HepG2 (cell line): ENCODE measurements at regions not wholly inside any gene's neighbourhood (a gene's known extent, or its start where the extent isn't known, plus 50 kb on each side); places are given as distances from the start of the nearest gene placed in this dataset.
A peak's percentile ranks its signal among the peaks of the same experiment; 100 is the strongest.

Experiments used
- ATAC-seq: fragments of 200-7000 bp; cut with Tn5 transposase; 3 replicates; pipeline ENCODE4 v1.9.1; 2020; ENCODE audit warnings: mild to moderate bottlenecking, moderate library complexity
- BruUV-seq: library from RNA; stranded (reverse); fragments of 400-500 nt; replicated peaks from 2 replicates; lab custom pipeline; 2021; lab: Mats Ljungman, UMichigan
- CTCF ChIA-PET: fragments of 300-600 bp; formaldehyde crosslinking; extraction: SDS; loops from one replicate; lab custom pipeline; 2021; ENCODE audit warnings: low total read pairs, inconsistent platforms, low intra/inter-chr PET ratio; lab: Yijun Ruan, JAX
- POLR2A ChIA-PET: fragments of 350-600 bp; sonication (Branson Sonifier 250); formaldehyde crosslinking; loops from one replicate; lab custom pipeline; 2020; ENCODE audit warnings: antibody characterized with exemption, inconsistent platforms; lab: Yijun Ruan, JAX
- DNase-seq: peaks from one replicate; pipeline ENCODE4 v3.0.0-alpha.2; 2015; ENCODE audit warnings: low spot score
- FAIRE-seq: peaks from 3 replicates; lab custom pipeline; 2011; peaks lifted over from hg19 to GRCh38; lab: Jason Lieb, UNC
- H2AFZ ChIP-seq: one replicate; pipeline ENCODE4 v1.6.1; 2011; ENCODE audit warnings: low read length, inconsistent platforms
- H3K27ac ChIP-seq: fragments of 300-600 bp; 3 replicates; pipeline ENCODE4 v1.8.0; 2011; ENCODE audit warnings: mixed run types, mild to moderate bottlenecking, mixed read lengths, low read length, inconsistent platforms; ENCODE audit not compliant: insufficient read depth; ENCODE audit errors: extremely low read length
- H3K27me3 ChIP-seq, 2 experiments: fragments of 200-600 bp in 1 of 2; 2 replicates in 1 of 2; 3 replicates in 1 of 2; pipeline versions ENCODE4 v1.6.0 to v1.8.0; 2011; ENCODE audit warnings: low read length in 2 of 2, mild to moderate bottlenecking in 2 of 2, moderate library complexity in 2 of 2, inconsistent platforms in 1 of 2; ENCODE audit not compliant: insufficient read depth in 2 of 2, control insufficient read depth in 1 of 2
- H3K36me3 ChIP-seq, 2 experiments: fragments of 200-600 bp in 1 of 2; replicated peaks in 1 of 2; 2 replicates in 1 of 2; 3 replicates in 1 of 2; pipeline versions ENCODE4 v1.5.1 to v1.8.0; 2011; ENCODE audit warnings: low read length in 2 of 2, inconsistent platforms in 1 of 2; ENCODE audit not compliant: insufficient read depth in 2 of 2, control insufficient read depth in 1 of 2
- H3K4me1 ChIP-seq: 2 replicates; pipeline ENCODE4 v1.5.1; 2012; ENCODE audit warnings: low read length, inconsistent platforms; ENCODE audit not compliant: insufficient read depth
- H3K4me2 ChIP-seq: 2 replicates; pipeline ENCODE4 v1.6.0; 2011; ENCODE audit warnings: low read depth, low read length, inconsistent platforms
- H3K4me3 ChIP-seq, 3 experiments: fragments of 200-600 bp in 1 of 3; sonication (generic), shearing (Covaris generic) in 1 of 3; replicated peaks in 1 of 3; 2 replicates each; pipeline ENCODE4 v1.5.1; 2011 to 2016; ENCODE audit warnings: low read length in 3 of 3, inconsistent platforms in 2 of 3, low read depth in 2 of 3, mild to moderate bottlenecking in 2 of 3, control low read depth in 1 of 3, mixed read lengths in 1 of 3; ENCODE audit not compliant: insufficient read depth in 1 of 3
- H3K79me2 ChIP-seq: one replicate; pipeline ENCODE4 v1.6.1; 2011; ENCODE audit warnings: low read length, inconsistent platforms; ENCODE audit not compliant: insufficient read depth
- H3K9ac ChIP-seq: 2 replicates; pipeline ENCODE4 v1.6.0; 2011; ENCODE audit warnings: mild to moderate bottlenecking, low read depth, low read length, inconsistent platforms; ENCODE audit not compliant: insufficient read depth
- H3K9me3 ChIP-seq: 2 replicates; pipeline ENCODE4 v1.5.1; 2012; ENCODE audit warnings: mild to moderate bottlenecking, low read length
- H4K20me1 ChIP-seq: 2 replicates; pipeline ENCODE4 v1.6.0; 2011; ENCODE audit warnings: inconsistent platforms, mild to moderate bottlenecking, low read length, moderate library complexity; ENCODE audit not compliant: insufficient read depth
- CBX5 ChIP-seq: sonication (generic); formaldehyde crosslinking; IDR thresholded peaks from 2 replicates; pipeline ENCODE4 v1.4.0; 2020; ENCODE audit warnings: missing genetic modification reagents, borderline replicate concordance
- DRAP1 ChIP-seq: IDR thresholded peaks from 2 replicates; pipeline ENCODE4 v1.6.1; 2016; ENCODE audit warnings: missing genetic modification reagents, missing compliant biosample characterization
- MAFF ChIP-seq: IDR thresholded peaks from 2 replicates; pipeline ENCODE4 v1.6.1; 2011; ENCODE audit warnings: low read depth, low read length, improper control_type of control experiment
- MAFK ChIP-seq, 2 experiments: IDR thresholded peaks in 1 of 2; conservative IDR thresholded peaks in 1 of 2; 2 replicates each; pipeline ENCODE4 v1.6.1; 2011; ENCODE audit warnings: improper control_type of control experiment in 2 of 2, low read length in 2 of 2
- MIER2 ChIP-seq: IDR thresholded peaks from 2 replicates; pipeline ENCODE4 v1.6.1; 2016; ENCODE audit warnings: missing biosample characterization, missing genetic modification reagents
- PATZ1 ChIP-seq: sonication (generic); formaldehyde crosslinking; IDR thresholded peaks from 2 replicates; pipeline ENCODE4 v1.4.0; 2020; ENCODE audit warnings: missing genetic modification reagents
- PLSCR1 ChIP-seq: sonication (generic); formaldehyde crosslinking; IDR thresholded peaks from 2 replicates; pipeline ENCODE4 v1.5.0; 2020; ENCODE audit warnings: missing genetic modification reagents, mild to moderate bottlenecking, borderline replicate concordance
- TFAP4 ChIP-seq: sonication (generic); IDR thresholded peaks from 2 replicates; pipeline ENCODE4 v1.6.1; 2016; ENCODE audit warnings: low read depth, borderline replicate concordance
- THAP7 ChIP-seq: sonication (generic); formaldehyde crosslinking; IDR thresholded peaks from 2 replicates; pipeline ENCODE4 v1.8.1; 2023; ENCODE audit warnings: mild to moderate bottlenecking, missing genetic modification reagents
- ZFP37 ChIP-seq: sonication (generic); formaldehyde crosslinking; IDR thresholded peaks from 2 replicates; pipeline ENCODE4 v1.4.0; 2020; ENCODE audit warnings: missing genetic modification reagents, borderline replicate concordance
- ZNF232 ChIP-seq: sonication (generic); formaldehyde crosslinking; IDR thresholded peaks from 2 replicates; pipeline ENCODE4 v1.4.0; 2020; ENCODE audit warnings: missing genetic modification reagents, borderline replicate concordance
- ZNF382 ChIP-seq: sonication (generic); formaldehyde crosslinking; IDR thresholded peaks from 2 replicates; pipeline ENCODE4 v1.5.0; 2020; ENCODE audit warnings: missing genetic modification reagents, mild to moderate bottlenecking, borderline replicate concordance
- WGBS: methylation state at CpG from one replicate; pipeline ENCODE4 v1.1.6; 2017; ENCODE audit warnings: low lambda C conversion rate; 5-methylcytosine and 5-hydroxymethylcytosine counted together
- in situ Hi-C: cut with HindIII; loops from 2 replicates; pipeline ENCODE4 v1.10.0; 2017; ENCODE audit warnings: low pct_unique_long_range_greater_than_20kb; ENCODE audit not compliant: extremely low pct_ligation_motif_present
- intact Hi-C: fragments of 100-400 bp; cut with micrococcal nuclease; formaldehyde crosslinking; loops from one replicate; pipeline ENCODE4 v1.10.0; 2022; ENCODE audit not compliant: unreplicated experiment

- no peak for FAIRE-seq
Observed at GRCh38 chr2:234666911-234667310, 170.0 kb upstream of the ARL4C start.

More at GRCh38 chr2:234666911-234667310, 170.0 kb upstream of the ARL4C start:
- Histone ChIP-seq H3K9ac (no peak overlapping the region), H3K36me3 (no peaks in the 10 kb centered on the region), H3K79me2 (no peaks in the 10 kb centered on the region), H3K27me3 (no peaks in the 10 kb centered on the region), H3K4me3 (no peak overlapping the region), H4K20me1 (no peaks in the 10 kb centered on the region), H3K4me2 (no peak overlapping the region)
- WGBS: 96% methylated on average over 3 of the region's 3 CpGs
- intact Hi-C loops: no loop called here
- ATAC-seq: no peak
- TF ChIP-seq DRAP1 (CRISPR knock-in tag): no peak
- no peak for TF ChIP-seq THAP7
- TF ChIP-seq MAFK (conservative IDR thresholded peaks at IDR 0.05 in 1 of 2, IDR thresholded peaks at IDR 0.05 in 1 of 2; ENCODE audit: low read length in 2 of 2): peak; percentile 78 to 88
- TF ChIP-seq ZNF382 (CRISPR knock-in tag): no peak
- TF ChIP-seq CBX5 (CRISPR knock-in tag): no peak
- peak; percentile 80 for TF ChIP-seq MAFF
- TF ChIP-seq PATZ1 (CRISPR knock-in tag): no peak
- no peak for TF ChIP-seq PLSCR1 (CRISPR knock-in tag)
- no peak for TF ChIP-seq TFAP4
- TF ChIP-seq ZFP37: no peak
- TF ChIP-seq MIER2: no peak
- TF ChIP-seq ZNF232 (CRISPR knock-in tag): no peak
- TF ChIP-seq, all 625 proteins: peak for 2
- no peak overlapping the region for H3K27ac ChIP-seq
- no TSS peak for BruUV-seq
- H3K9me3 ChIP-seq: peaks cover 5% of the 10 kb centered on the region
- POLR2A ChIA-PET: interaction anchor here (3.5 kb wide), 1 partner anchor 10 kb away, joined by 10 read pairs; no protein-coding TSS in a partner anchor
- in situ Hi-C loops: loop anchor here (5.0 kb wide), 1 partner anchor 45 kb away; no protein-coding TSS in a partner anchor
- DNase-seq: no peak
- H3K4me1 ChIP-seq: peaks cover 16% of the 10 kb centered on the region
- CTCF ChIA-PET: no interaction called here
- H2AFZ ChIP-seq: no peak overlapping the region
